ENCODE measurements at regions not wholly inside any gene's neighbourhood (a gene's known extent, or its start where the extent isn't known, plus 50 kb on each side); places are given as distances from the start of the nearest gene placed in this dataset.

DNA sequence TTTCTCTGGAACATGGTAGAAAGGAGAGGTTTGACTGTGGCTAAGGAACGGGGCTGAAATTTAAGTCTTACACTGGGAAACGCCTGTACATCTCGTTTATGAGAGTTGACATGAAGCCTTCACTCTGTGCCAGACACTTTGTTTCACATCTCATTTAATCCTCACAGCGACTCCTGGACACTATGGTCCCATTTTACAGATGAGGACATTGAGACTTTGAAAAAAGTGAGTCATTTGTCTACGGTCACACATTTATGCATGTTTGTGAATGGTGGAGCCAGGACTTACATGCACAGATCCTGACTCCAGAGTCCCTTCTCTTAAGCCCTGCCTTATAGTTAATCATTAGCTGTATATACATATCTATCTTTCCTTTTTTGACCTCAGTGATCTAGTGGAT lies 318.4 kb upstream of the EEF2KMT start:
- no peak for TF ChIP-seq NPAS2 (CRISPR knock-in tag; IDR thresholded peaks at IDR 0.05; ENCODE audit: borderline replicate concordance)
- TF ChIP-seq ZNF160 (CRISPR knock-in tag; IDR thresholded peaks at IDR 0.05): no peak
- TF ChIP-seq, protein P1, sequence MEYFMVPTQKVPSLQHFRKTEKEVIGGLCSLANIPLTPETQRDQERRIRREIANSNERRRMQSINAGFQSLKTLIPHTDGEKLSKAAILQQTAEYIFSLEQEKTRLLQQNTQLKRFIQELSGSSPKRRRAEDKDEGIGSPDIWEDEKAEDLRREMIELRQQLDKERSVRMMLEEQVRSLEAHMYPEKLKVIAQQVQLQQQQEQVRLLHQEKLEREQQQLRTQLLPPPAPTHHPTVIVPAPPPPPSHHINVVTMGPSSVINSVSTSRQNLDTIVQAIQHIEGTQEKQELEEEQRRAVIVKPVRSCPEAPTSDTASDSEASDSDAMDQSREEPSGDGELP (IDR thresholded peaks at IDR 0.05; ENCODE audit: borderline replicate concordance, low read depth): no peak
- no peak for TF ChIP-seq KDM1A (CRISPR knock-in tag; IDR thresholded peaks at IDR 0.05)
- TF ChIP-seq RAD21 (CRISPR knock-in tag; IDR thresholded peaks at IDR 0.05): no peak
- no peak for TF ChIP-seq ZSCAN29 (CRISPR knock-in tag; conservative IDR thresholded peaks at IDR 0.05)
- no peak for TF ChIP-seq ESRRA (CRISPR knock-in tag; IDR thresholded peaks at IDR 0.05; ENCODE audit: low read depth)
- no peak for TF ChIP-seq SRSF1 (optimal IDR thresholded peaks at IDR 0.05; ENCODE audit: low read depth, low read length)

Measured in HepG2 (cell line).